SK-N-MC (cell line): ENCODE measurements at regions not wholly inside any gene's neighbourhood (a gene's known extent, or its start where the extent isn't known, plus 50 kb on each side); places are given as distances from the start of the nearest gene placed in this dataset.

ENCODE experiments used
- EZH2 ChIP-seq: fragments of 200-600 bp; sonication (generic); IDR thresholded peaks from one replicate; pipeline ENCODE4 v1.6.1; 2017; ENCODE audit warnings: antibody characterized with exemption
- FOXP2 ChIP-seq: optimal IDR thresholded peaks from 2 replicates; pipeline ENCODE3; 2011; ENCODE audit warnings: mild to moderate bottlenecking, moderate library complexity; ENCODE audit not compliant: insufficient read depth; ENCODE audit errors: extremely low read length, control extremely low read depth
- POLR2AphosphoS5 ChIP-seq: IDR thresholded peaks from 2 replicates; pipeline ENCODE4 v1.6.1; 2012; ENCODE audit warnings: mild to moderate bottlenecking, low read depth, low read length, borderline replicate concordance

DNA sequence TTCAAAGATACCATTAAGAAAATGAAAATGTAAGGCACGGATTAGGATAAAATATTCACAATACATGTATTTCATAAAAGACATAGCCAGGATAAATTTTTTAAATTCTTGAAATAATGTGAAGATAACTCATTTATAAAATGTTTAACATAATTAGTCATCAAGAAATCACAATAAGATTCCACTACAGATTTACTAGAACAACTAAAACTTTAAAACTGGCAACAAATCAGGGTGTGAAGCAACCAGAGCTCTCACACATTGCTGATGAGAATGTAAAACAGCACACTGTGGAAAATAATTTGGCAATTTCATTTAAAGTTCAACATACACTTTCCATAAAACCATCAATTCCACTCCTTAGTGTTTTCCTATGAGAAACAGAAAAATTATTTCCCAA lies 89.6 kb upstream of the UBE2E3 start:
- TF ChIP-seq POLR2AphosphoS5 = no peak
- TF ChIP-seq EZH2 = no peak
- TF ChIP-seq FOXP2 = no peak
